Prostate gland (tissue), 2 donors: ENCODE measurements at regions not wholly inside any gene's neighbourhood (a gene's known extent, or its start where the extent isn't known, plus 50 kb on each side); places are given as distances from the start of the nearest gene placed in this dataset.

Source experiments
- DNase-seq: peaks from one replicate; pipeline ENCODE4 v3.0.0-alpha.2; 2019; ENCODE audit warnings: low spot score
- H3K27ac ChIP-seq, 2 donors: fragments of 200-600 bp; sonication (generic); 2 replicates each; pipeline ENCODE4 v1.5.1; 2017 to 2019
- H3K27me3 ChIP-seq: fragments of 200-600 bp; sonication (generic); replicated peaks from 2 replicates; pipeline ENCODE4 v1.5.1; 2019; ENCODE audit not compliant: insufficient read depth
- H3K36me3 ChIP-seq, 2 donors: fragments of 200-600 bp; sonication (generic); 1 replicate in 1 of 2; 2 replicates in 1 of 2; pipeline versions ENCODE4 v1.5.1 to v1.8.1; 2017 to 2019
- H3K4me1 ChIP-seq: fragments of 200-600 bp; sonication (generic); replicated peaks from 2 replicates; pipeline ENCODE4 v1.5.1; 2019
- H3K4me3 ChIP-seq, 2 donors: fragments of 200-600 bp; sonication (generic); 2 replicates each; pipeline ENCODE4 v1.5.1; 2017 to 2019
- H3K9me3 ChIP-seq: fragments of 200-600 bp; sonication (generic); 2 replicates; pipeline ENCODE4 v1.5.1; 2017
- POLR2A ChIP-seq: fragments of 450-650 bp; IDR thresholded peaks from one replicate; pipeline ENCODE4 v1.6.1; 2016; ENCODE audit warnings: antibody characterized with exemption, mild to moderate bottlenecking
- POLR2AphosphoS5 ChIP-seq: sonication (generic); formaldehyde crosslinking; IDR thresholded peaks from one replicate; pipeline ENCODE4 v1.6.1; 2017; ENCODE audit warnings: antibody characterized with exemption
- WGBS: methylation state at CpG from one replicate; pipeline ENCODE4 v1.1.5; 2018; 5-methylcytosine and 5-hydroxymethylcytosine counted together
- intact Hi-C: fragments of 100-400 bp; cut with DNase I; formaldehyde crosslinking; loops from one replicate; pipeline ENCODE4 v1.14.2; 2022
- TF ChIP-seq, protein P1 (sequence below), 4 experiments: fragments of 200-600 bp in 2 of 4; fragments of 450-650 bp in 2 of 4; sonication (generic) in 2 of 4; IDR thresholded peaks; 1 replicate in 3 of 4; 2 replicates in 1 of 4; pipeline ENCODE4 v1.5.1; 2016 to 2019; ENCODE audit warnings: antibody characterized with exemption in 4 of 4, mild to moderate bottlenecking in 2 of 4, moderate library complexity in 2 of 4

DNA sequence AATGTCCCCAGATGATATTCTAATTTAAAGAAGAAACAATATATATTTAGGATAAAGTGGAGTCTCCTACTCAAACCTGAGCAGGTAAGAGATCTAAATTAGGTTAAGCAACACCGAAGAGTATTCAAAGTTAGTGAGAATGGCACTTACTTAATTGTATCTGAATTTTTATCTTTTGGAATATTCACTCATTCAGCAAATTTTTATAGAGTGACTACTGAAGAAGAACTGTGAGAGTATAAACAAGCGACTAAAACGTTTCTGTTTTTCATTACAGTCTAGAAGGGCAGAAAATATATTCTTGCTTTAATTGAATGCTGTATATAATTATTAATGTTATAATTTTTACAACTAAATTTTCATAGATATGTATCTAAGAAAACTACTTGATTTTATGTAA, 567.7 kb upstream of the TBL1XR1 start:
- DNase-seq, result no peak
- Histone ChIP-seq H3K27ac (no peak overlapping the region), H3K36me3 (no peaks in the 10 kb centered on the region), H3K9me3 (no peaks in the 10 kb centered on the region), H3K27me3 (no peaks in the 10 kb centered on the region), H3K4me1 (no peaks in the 10 kb centered on the region), H3K4me3 (no peak overlapping the region)
- WGBS, result 68% methylated on average over 3 of the region's 3 CpGs
- intact Hi-C loops, result no loop called here
- TF ChIP-seq, protein P1, sequence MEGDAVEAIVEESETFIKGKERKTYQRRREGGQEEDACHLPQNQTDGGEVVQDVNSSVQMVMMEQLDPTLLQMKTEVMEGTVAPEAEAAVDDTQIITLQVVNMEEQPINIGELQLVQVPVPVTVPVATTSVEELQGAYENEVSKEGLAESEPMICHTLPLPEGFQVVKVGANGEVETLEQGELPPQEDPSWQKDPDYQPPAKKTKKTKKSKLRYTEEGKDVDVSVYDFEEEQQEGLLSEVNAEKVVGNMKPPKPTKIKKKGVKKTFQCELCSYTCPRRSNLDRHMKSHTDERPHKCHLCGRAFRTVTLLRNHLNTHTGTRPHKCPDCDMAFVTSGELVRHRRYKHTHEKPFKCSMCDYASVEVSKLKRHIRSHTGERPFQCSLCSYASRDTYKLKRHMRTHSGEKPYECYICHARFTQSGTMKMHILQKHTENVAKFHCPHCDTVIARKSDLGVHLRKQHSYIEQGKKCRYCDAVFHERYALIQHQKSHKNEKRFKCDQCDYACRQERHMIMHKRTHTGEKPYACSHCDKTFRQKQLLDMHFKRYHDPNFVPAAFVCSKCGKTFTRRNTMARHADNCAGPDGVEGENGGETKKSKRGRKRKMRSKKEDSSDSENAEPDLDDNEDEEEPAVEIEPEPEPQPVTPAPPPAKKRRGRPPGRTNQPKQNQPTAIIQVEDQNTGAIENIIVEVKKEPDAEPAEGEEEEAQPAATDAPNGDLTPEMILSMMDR (IDR thresholded peaks at IDR 0.05), result no peak
- TF ChIP-seq POLR2AphosphoS5, result no peak
- no peak for TF ChIP-seq POLR2A

DNA sequence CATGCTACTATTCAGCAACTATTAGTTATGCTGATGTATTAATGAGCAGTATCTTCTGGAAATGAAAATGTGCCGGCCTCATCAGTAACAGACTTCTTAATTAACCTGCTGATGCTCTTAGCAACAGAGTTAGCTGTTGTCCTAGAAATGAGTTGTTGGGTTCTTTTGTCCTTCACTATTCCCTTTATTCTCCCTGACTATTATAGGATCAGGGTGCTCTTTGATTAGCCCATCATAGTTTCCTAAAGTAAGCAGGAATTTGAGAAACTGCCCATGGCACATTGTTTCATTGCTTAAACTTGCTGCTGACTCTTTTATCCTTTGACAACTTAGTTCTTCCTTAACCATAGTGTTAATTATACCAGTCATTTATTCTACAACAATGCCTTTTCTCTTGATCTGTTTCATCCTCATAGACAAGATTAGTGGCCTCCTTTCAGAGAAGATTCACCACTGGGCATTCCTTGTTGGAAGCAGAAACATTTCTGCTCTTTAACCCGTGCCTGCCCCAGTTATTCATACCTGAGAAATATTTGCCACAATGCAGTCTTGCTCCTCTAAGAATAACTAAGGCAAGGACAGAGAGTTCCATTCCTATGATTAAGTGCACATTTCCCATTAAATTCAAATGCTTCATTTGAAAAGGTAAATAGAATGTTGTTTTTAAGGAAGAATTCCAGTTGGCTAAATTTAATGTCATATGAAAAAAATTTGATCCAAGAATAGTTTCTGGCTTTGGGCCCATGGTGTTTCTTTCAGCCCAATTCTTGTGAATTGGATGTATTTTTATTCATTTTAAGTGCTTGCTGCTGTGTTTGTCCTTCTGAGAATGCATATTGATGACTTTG, 573.3 kb upstream of the TBL1XR1 start:
- Histone ChIP-seq H3K36me3 (no peaks in the 10 kb centered on the region), H3K27me3 (no peaks in the 10 kb centered on the region), H3K4me1 (no peaks in the 10 kb centered on the region), H3K27ac (no peak overlapping the region), H3K4me3 (no peak overlapping the region), H3K9me3 (no peaks in the 10 kb centered on the region)
- DNase-seq, result no peak
- WGBS, result 68% methylated on average over 2 of the region's 2 CpGs
- no peak for TF ChIP-seq POLR2AphosphoS5
- no peak for TF ChIP-seq POLR2A
- TF ChIP-seq, protein P1 (IDR thresholded peaks at IDR 0.05), result no peak
- intact Hi-C loops, result no loop called here

DNA sequence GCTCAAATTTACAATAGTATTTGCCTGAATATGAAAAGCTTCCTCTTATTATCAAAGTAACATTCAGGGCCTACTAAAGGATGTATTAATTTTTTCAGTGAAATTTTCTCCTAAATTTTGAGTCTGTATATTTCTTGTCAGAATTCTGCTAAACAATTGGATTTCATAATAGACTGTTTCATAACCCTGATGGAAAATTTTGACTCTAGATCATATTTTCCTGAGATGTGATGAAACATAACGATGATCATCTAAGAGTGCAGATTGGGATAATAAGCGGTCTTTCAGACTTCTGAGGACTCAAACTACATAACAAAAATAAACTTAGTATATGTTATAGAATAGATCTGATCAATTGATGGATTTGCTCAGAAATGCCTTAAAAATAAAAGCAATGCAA, 574.5 kb upstream of the TBL1XR1 start:
- H3K4me1 ChIP-seq, result no peaks in the 10 kb centered on the region
- WGBS, result 91% methylated on average over 2 of the region's 2 CpGs
- H3K27ac ChIP-seq, result no peak overlapping the region
- H3K9me3 ChIP-seq, result no peaks in the 10 kb centered on the region
- no peaks in the 10 kb centered on the region for H3K36me3 ChIP-seq
- H3K4me3 ChIP-seq, result no peak overlapping the region
- intact Hi-C loops, result no loop called here
- no peak for DNase-seq
- TF ChIP-seq POLR2AphosphoS5, result no peak
- TF ChIP-seq, protein P1 (IDR thresholded peaks at IDR 0.05), result no peak
- no peak for TF ChIP-seq POLR2A
- no peaks in the 10 kb centered on the region for H3K27me3 ChIP-seq

DNA sequence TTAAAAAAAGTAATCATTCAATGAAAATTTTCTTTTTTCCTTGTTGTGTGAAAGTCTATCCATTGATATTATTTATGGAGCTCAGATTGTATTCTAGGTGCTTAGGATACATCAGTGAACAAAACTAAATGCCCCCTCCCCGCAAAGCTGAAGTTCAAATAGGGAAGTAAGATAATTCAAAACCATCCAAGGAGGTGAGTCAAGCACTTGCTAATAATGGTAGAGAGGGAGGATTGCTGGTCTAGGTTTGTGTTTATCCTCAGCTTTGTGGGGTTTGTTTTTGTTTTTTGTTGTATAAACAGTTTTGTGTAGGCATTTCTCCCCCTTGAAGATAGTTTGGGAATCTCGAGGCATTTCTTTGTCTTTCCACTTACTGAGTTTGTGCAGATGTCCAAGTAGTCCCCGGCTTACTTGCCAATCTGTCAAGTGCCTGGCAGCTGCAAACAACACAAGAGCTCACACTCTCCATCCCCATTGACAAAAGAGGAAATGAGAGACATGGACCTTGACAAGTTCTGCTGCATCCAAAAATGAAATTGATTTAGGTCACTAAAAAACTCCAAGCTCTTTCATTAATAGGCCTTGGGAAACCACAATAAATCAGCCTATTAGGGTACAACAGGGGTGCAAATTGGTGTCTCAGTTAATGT, 575.8 kb upstream of the TBL1XR1 start:
- Histone ChIP-seq H3K27ac (no peak overlapping the region), H3K27me3 (no peaks in the 10 kb centered on the region), H3K4me3 (no peak overlapping the region), H3K9me3 (no peaks in the 10 kb centered on the region), H3K36me3 (no peaks in the 10 kb centered on the region), H3K4me1 (no peaks in the 10 kb centered on the region)
- TF ChIP-seq, protein P1 (IDR thresholded peaks at IDR 0.05), result no peak
- 71% methylated on average over 3 of the region's 3 CpGs for WGBS
- no peak for DNase-seq
- intact Hi-C loops, result no loop called here

DNA sequence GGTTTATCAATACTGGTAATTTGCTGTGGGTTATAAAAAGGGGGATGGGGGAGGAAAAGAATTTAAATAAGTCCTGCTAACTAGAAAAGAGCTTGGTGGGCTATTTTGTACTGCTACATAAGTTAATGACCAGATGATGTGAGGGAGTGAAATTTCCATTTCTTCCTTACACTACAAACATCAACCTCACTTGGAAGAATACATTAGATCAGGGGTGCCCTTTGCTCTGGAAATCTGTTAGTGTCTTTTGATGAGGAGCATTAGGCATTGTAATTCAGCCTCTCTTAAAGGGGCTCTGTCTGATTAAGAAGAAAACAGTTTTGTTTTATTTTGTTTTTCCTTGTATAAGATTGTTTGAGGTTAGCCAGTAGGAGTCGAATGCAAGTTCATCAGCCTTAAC, 576.4 kb upstream of the TBL1XR1 start:
- intact Hi-C loops, result no loop called here
- TF ChIP-seq, protein P1 (IDR thresholded peaks at IDR 0.05), result no peak
- no peak for TF ChIP-seq POLR2A
- Histone ChIP-seq H3K36me3 (no peaks in the 10 kb centered on the region), H3K4me1 (no peaks in the 10 kb centered on the region), H3K4me3 (no peak overlapping the region), H3K9me3 (no peaks in the 10 kb centered on the region), H3K27me3 (no peaks in the 10 kb centered on the region), H3K27ac (no peak overlapping the region)
- DNase-seq, result no peak
- 96% methylated on average over 1 of the region's 1 CpG for WGBS
